ENCODE measurements at regions not wholly inside any gene's neighbourhood (a gene's known extent, or its start where the extent isn't known, plus 50 kb on each side); places are given as distances from the start of the nearest gene placed in this dataset.

GRCh38 chr6:133606852-133607251 is 282.1 kb upstream of the TCF21 start:
- no peak overlapping the region for H3K27ac ChIP-seq (ENCODE audit: low read depth in 1 of 2, low read length in 1 of 2)
- H3K36me3 ChIP-seq (ENCODE audit: control insufficient read depth in 2 of 2, insufficient read depth in 2 of 2, low read length in 1 of 2), result no peaks in the 10 kb centered on the region
- no peaks in the 10 kb centered on the region for H3K27me3 ChIP-seq (ENCODE audit: control insufficient read depth in 2 of 2, insufficient read depth in 1 of 2, low read length in 1 of 2)
- WGBS, result 90% methylated on average over 3 of the region's 3 CpGs
- no peaks in the 10 kb centered on the region for H3K4me1 ChIP-seq (ENCODE audit: control insufficient read depth in 2 of 2, insufficient read depth in 2 of 2, low read length in 2 of 2)
- DNase-seq (ENCODE audit: low read depth in 6 of 9, low spot score in 9 of 9), result no peak
- no peak overlapping the region for H3K4me3 ChIP-seq (ENCODE audit: low read length in 2 of 2)
- no peaks in the 10 kb centered on the region for H3K9me3 ChIP-seq (ENCODE audit: control insufficient read depth in 2 of 2, insufficient read depth in 1 of 2, low read length in 1 of 2)

GRCh38 chr6:133608620-133609019 is 280.3 kb upstream of the TCF21 start:
- Histone ChIP-seq H3K36me3 (ENCODE audit: control insufficient read depth in 2 of 2, insufficient read depth in 2 of 2, low read length in 1 of 2) (no peaks in the 10 kb centered on the region), H3K27ac (ENCODE audit: low read depth in 1 of 2, low read length in 1 of 2) (no peak overlapping the region), H3K4me3 (ENCODE audit: low read length in 2 of 2) (no peak overlapping the region), H3K9me3 (ENCODE audit: control insufficient read depth in 2 of 2, insufficient read depth in 1 of 2, low read length in 1 of 2) (no peaks in the 10 kb centered on the region), H3K27me3 (ENCODE audit: control insufficient read depth in 2 of 2, insufficient read depth in 1 of 2, low read length in 1 of 2) (no peaks in the 10 kb centered on the region), H3K4me1 (ENCODE audit: control insufficient read depth in 2 of 2, insufficient read depth in 2 of 2, low read length in 2 of 2) (no peaks in the 10 kb centered on the region)
- DNase-seq (ENCODE audit: low read depth in 6 of 9, low spot score in 9 of 9), result no peak
- 94% methylated on average over 9 of the region's 9 CpGs for WGBS

DNA sequence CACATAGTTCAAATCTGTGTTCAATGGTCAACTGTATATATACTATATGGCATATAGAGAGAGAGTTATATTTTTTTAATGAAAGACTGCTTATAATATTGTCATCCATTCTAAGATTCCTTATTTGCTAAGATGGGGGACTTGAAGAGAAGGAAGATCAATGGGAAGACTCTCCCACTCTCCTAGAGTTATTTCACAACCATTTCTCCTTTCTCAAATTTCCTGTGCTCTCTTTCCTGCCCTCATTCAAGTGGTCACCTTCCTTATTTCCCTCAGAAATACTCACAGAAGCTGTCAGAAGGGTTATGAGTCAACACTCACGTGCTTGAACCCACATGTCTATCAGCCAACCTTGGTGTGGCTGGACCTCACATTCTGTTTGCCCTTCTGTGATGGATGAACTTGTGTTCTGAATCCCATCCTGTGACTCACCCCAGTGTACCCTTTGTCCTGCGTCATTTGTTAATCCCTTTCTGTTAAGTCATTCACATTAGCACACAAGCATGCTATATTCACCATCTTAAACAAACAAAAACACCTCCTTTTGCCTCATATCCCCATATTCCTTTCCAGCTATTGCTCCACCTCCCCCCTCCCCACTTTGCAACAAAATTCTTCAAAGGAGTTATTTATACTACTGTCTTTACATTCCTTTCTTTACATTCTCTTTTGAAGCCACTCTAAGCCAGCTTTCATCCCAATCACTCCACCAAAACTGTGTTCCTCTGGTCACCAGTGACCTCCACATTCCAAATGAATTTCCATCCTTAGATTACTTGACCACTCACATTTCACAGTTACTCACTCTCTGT is 279.3 kb upstream of the TCF21 start:
- WGBS, result 70% methylated on average over 2 of the region's 2 CpGs
- DNase-seq (ENCODE audit: low read depth in 6 of 9, low spot score in 9 of 9), result no peak
- no peaks in the 10 kb centered on the region for H3K27me3 ChIP-seq (ENCODE audit: control insufficient read depth in 2 of 2, insufficient read depth in 1 of 2, low read length in 1 of 2)
- no peak overlapping the region for H3K4me3 ChIP-seq (ENCODE audit: low read length in 2 of 2)
- no peaks in the 10 kb centered on the region for H3K4me1 ChIP-seq (ENCODE audit: control insufficient read depth in 2 of 2, insufficient read depth in 2 of 2, low read length in 2 of 2)
- H3K27ac ChIP-seq (ENCODE audit: low read depth in 1 of 2, low read length in 1 of 2), result no peak overlapping the region
- no peaks in the 10 kb centered on the region for H3K9me3 ChIP-seq (ENCODE audit: control insufficient read depth in 2 of 2, insufficient read depth in 1 of 2, low read length in 1 of 2)
- H3K36me3 ChIP-seq (ENCODE audit: control insufficient read depth in 2 of 2, insufficient read depth in 2 of 2, low read length in 1 of 2), result no peaks in the 10 kb centered on the region

DNA sequence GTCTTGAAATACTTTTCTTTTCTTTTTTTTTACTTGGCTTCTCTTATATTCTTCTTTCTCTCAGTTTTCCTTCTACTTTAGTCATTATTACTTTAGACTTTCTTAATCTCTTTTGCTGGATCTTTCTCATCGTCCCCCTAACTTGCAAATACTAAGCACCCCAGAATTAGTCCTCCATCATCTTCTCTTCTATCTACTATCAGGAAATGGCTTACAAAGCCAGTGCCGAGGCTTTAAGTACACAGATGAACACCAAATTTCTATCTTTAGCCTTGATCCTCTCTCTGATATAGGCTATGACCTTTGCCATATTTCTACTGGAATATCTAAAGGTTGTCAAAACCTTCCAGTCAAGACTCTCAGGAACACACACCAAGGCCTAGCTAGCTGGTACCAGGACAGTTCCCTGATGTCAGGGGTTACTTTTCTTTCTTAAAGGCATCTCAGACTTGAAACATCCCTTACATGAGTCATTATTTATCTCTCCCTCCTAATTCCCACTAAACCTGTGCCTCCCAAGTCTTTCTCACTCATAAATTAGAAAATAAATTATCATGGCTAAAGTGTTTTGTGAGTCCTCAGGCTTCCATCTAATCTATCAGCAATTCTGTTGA is 278.6 kb upstream of the TCF21 start:
- no peaks in the 10 kb centered on the region for H3K4me1 ChIP-seq (ENCODE audit: control insufficient read depth in 2 of 2, insufficient read depth in 2 of 2, low read length in 2 of 2)
- H3K36me3 ChIP-seq (ENCODE audit: control insufficient read depth in 2 of 2, insufficient read depth in 2 of 2, low read length in 1 of 2), result no peaks in the 10 kb centered on the region
- H3K27ac ChIP-seq (ENCODE audit: low read depth in 1 of 2, low read length in 1 of 2), result no peak overlapping the region
- H3K9me3 ChIP-seq (ENCODE audit: control insufficient read depth in 2 of 2, insufficient read depth in 1 of 2, low read length in 1 of 2), result no peaks in the 10 kb centered on the region
- H3K27me3 ChIP-seq (ENCODE audit: control insufficient read depth in 2 of 2, insufficient read depth in 1 of 2, low read length in 1 of 2), result no peaks in the 10 kb centered on the region
- WGBS, result 89% methylated on average over 2 of the region's 2 CpGs
- H3K4me3 ChIP-seq (ENCODE audit: low read length in 2 of 2), result no peak overlapping the region
- no peak for DNase-seq (ENCODE audit: low read depth in 6 of 9, low spot score in 9 of 9)

DNA sequence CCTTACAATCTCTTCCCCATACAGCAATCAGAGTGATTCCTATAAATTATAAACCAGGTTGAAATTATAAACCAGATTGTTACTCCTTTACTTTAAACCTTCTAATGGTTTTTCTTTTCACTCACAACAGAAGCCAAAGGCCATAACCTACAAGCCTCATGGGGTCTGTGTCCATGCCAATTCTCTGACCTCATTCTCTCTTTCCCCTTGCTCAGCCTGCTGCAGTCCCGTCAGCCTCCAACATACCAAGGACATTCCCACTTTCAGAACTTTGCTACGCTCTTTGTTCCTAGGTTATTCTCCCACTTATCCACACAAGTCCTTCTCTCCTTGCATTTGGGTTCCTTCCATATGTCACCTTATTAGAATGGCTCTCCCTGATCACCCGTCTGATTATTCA is 277.9 kb upstream of the TCF21 start:
- no peak for DNase-seq (ENCODE audit: low read depth in 6 of 9, low spot score in 9 of 9)
- Histone ChIP-seq H3K27ac (ENCODE audit: low read depth in 1 of 2, low read length in 1 of 2) (no peak overlapping the region), H3K4me1 (ENCODE audit: control insufficient read depth in 2 of 2, insufficient read depth in 2 of 2, low read length in 2 of 2) (no peaks in the 10 kb centered on the region), H3K9me3 (ENCODE audit: control insufficient read depth in 2 of 2, insufficient read depth in 1 of 2, low read length in 1 of 2) (no peaks in the 10 kb centered on the region), H3K4me3 (ENCODE audit: low read length in 2 of 2) (no peak overlapping the region), H3K36me3 (ENCODE audit: control insufficient read depth in 2 of 2, insufficient read depth in 2 of 2, low read length in 1 of 2) (no peaks in the 10 kb centered on the region), H3K27me3 (ENCODE audit: control insufficient read depth in 2 of 2, insufficient read depth in 1 of 2, low read length in 1 of 2) (no peaks in the 10 kb centered on the region)
- 98% methylated on average over 3 of the region's 3 CpGs for WGBS

GRCh38 chr6:133612459-133612858 is 276.5 kb upstream of the TCF21 start:
- no peak for DNase-seq (ENCODE audit: low read depth in 6 of 9, low spot score in 9 of 9)
- no peaks in the 10 kb centered on the region for H3K36me3 ChIP-seq (ENCODE audit: control insufficient read depth in 2 of 2, insufficient read depth in 2 of 2, low read length in 1 of 2)
- no peaks in the 10 kb centered on the region for H3K4me1 ChIP-seq (ENCODE audit: control insufficient read depth in 2 of 2, insufficient read depth in 2 of 2, low read length in 2 of 2)
- no peak overlapping the region for H3K4me3 ChIP-seq (ENCODE audit: low read length in 2 of 2)
- H3K9me3 ChIP-seq (ENCODE audit: control insufficient read depth in 2 of 2, insufficient read depth in 1 of 2, low read length in 1 of 2), result no peaks in the 10 kb centered on the region
- no peaks in the 10 kb centered on the region for H3K27me3 ChIP-seq (ENCODE audit: control insufficient read depth in 2 of 2, insufficient read depth in 1 of 2, low read length in 1 of 2)
- no peak overlapping the region for H3K27ac ChIP-seq (ENCODE audit: low read depth in 1 of 2, low read length in 1 of 2)

DNA sequence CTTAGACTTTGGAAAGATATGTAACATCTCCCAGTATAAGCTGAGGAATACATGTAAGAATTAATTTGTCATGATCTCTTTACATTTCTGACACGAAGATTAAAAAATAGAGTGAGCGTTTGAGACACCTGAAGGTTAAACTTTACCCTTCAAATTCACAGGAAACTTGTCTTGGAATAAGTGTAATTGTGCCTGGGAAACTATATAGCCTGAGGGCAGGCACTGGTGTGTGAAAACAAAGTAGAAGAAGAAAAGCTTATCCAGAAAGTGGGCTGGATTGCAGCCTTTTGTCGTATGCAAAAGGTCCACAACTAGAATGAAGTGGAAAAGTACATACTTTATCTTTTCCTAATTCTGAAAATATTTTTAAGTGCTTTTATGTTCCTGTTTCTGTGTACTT is 275.7 kb upstream of the TCF21 start:
- WGBS, result 90% methylated on average over 3 of the region's 3 CpGs
- no peaks in the 10 kb centered on the region for H3K9me3 ChIP-seq (ENCODE audit: control insufficient read depth in 2 of 2, insufficient read depth in 1 of 2, low read length in 1 of 2)
- no peak overlapping the region for H3K4me3 ChIP-seq (ENCODE audit: low read length in 2 of 2)
- H3K4me1 ChIP-seq (ENCODE audit: control insufficient read depth in 2 of 2, insufficient read depth in 2 of 2, low read length in 2 of 2), result no peaks in the 10 kb centered on the region
- H3K36me3 ChIP-seq (ENCODE audit: control insufficient read depth in 2 of 2, insufficient read depth in 2 of 2, low read length in 1 of 2), result no peaks in the 10 kb centered on the region
- no peaks in the 10 kb centered on the region for H3K27me3 ChIP-seq (ENCODE audit: control insufficient read depth in 2 of 2, insufficient read depth in 1 of 2, low read length in 1 of 2)
- no peak for DNase-seq (ENCODE audit: low read depth in 6 of 9, low spot score in 9 of 9)
- H3K27ac ChIP-seq (ENCODE audit: low read depth in 1 of 2, low read length in 1 of 2), result no peak overlapping the region

DNA sequence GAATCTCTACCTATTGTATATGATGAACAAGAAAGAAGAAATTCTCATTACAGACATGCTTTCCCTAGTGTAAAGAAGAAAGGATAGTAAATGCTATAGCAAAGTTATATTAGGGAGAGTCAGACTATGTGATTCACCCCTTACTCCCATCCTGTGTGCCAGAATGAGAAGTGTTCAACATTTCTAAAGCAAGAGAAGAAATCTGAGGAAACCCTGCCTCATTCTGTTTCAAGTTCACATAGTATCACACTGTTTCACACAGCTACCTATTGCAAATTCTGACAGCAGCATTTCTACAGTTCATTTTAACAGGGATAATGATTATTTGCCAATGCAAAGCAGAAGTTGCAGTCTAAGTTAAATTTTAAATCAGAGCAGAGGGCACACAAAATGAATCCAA is 267.2 kb upstream of the TCF21 start:
- no peak overlapping the region for H3K4me3 ChIP-seq (ENCODE audit: low read length in 2 of 2)
- H3K36me3 ChIP-seq (ENCODE audit: control insufficient read depth in 2 of 2, insufficient read depth in 2 of 2, low read length in 1 of 2), result no peaks in the 10 kb centered on the region
- no peak overlapping the region for H3K27ac ChIP-seq (ENCODE audit: low read depth in 1 of 2, low read length in 1 of 2)
- H3K4me1 ChIP-seq (ENCODE audit: control insufficient read depth in 2 of 2, insufficient read depth in 2 of 2, low read length in 2 of 2), result no peaks in the 10 kb centered on the region
- H3K9me3 ChIP-seq (ENCODE audit: control insufficient read depth in 2 of 2, insufficient read depth in 1 of 2, low read length in 1 of 2), result no peaks in the 10 kb centered on the region
- no peak for DNase-seq (ENCODE audit: low read depth in 6 of 9, low spot score in 9 of 9)
- no peaks in the 10 kb centered on the region for H3K27me3 ChIP-seq (ENCODE audit: control insufficient read depth in 2 of 2, insufficient read depth in 1 of 2, low read length in 1 of 2)

- WGBS, result 49% methylated on average over 1 of the region's 1 CpG
- no peaks in the 10 kb centered on the region for H3K27me3 ChIP-seq (ENCODE audit: control insufficient read depth in 2 of 2, insufficient read depth in 1 of 2, low read length in 1 of 2)
- no peak for DNase-seq (ENCODE audit: low read depth in 6 of 9, low spot score in 9 of 9)
- H3K4me1 ChIP-seq (ENCODE audit: control insufficient read depth in 2 of 2, insufficient read depth in 2 of 2, low read length in 2 of 2), result no peaks in the 10 kb centered on the region
- no peaks in the 10 kb centered on the region for H3K9me3 ChIP-seq (ENCODE audit: control insufficient read depth in 2 of 2, insufficient read depth in 1 of 2, low read length in 1 of 2)
- H3K36me3 ChIP-seq (ENCODE audit: control insufficient read depth in 2 of 2, insufficient read depth in 2 of 2, low read length in 1 of 2), result no peaks in the 10 kb centered on the region
- H3K4me3 ChIP-seq (ENCODE audit: low read length in 2 of 2), result no peak overlapping the region
- H3K27ac ChIP-seq (ENCODE audit: low read depth in 1 of 2, low read length in 1 of 2), result no peak overlapping the region
These were observed 265.8 kb upstream of the TCF21 start for GRCh38 chr6:133623065-133623464.
